Caco-2 (cell line): ENCODE measurements at regions not wholly inside any gene's neighbourhood (a gene's known extent, or its start where the extent isn't known, plus 50 kb on each side); places are given as distances from the start of the nearest gene placed in this dataset.

ENCODE experiments used
- BruUV-seq: library from RNA; stranded (reverse); fragments of 400-500 nt; replicated peaks from 2 replicates; lab custom pipeline; 2021; lab: Mats Ljungman, UMichigan
- CTCF ChIA-PET: fragments of 300-600 bp; sonication (Branson Sonifier 250); formaldehyde crosslinking; loops from one replicate; lab custom pipeline; 2022; ENCODE audit warnings: antibody characterized with exemption; lab: Charles Lee
- POLR2A ChIA-PET: fragments of 300-600 bp; sonication (Branson Sonifier 250); formaldehyde crosslinking; loops from one replicate; lab custom pipeline; 2022; ENCODE audit warnings: antibody characterized with exemption; lab: Charles Lee
- DNase-seq, 2 experiments: peaks; one replicate each; pipeline versions ENCODE4 v3.0.0 to v3.0.0-alpha.2; 2020 to 2022
- H3K27me3 ChIP-seq: replicated peaks from 2 replicates; pipeline ENCODE4 v1.6.0; 2011; ENCODE audit warnings: low read length; ENCODE audit not compliant: control insufficient read depth, insufficient read depth
- H3K36me3 ChIP-seq: 2 replicates; pipeline ENCODE4 v1.5.1; 2011; ENCODE audit warnings: low read length; ENCODE audit not compliant: control insufficient read depth, insufficient read depth
- H3K4me1 ChIP-seq: fragments of 250-450 bp; sonication (Bioruptor Pico); 2 replicates; pipeline ENCODE4 v1.5.1; 2020; ENCODE audit warnings: mild to moderate bottlenecking
- H3K4me3 ChIP-seq: 2 replicates; pipeline ENCODE4 v1.5.1; 2011; ENCODE audit warnings: low read depth, mild to moderate bottlenecking, control low read depth, low read length
- H3K9me3 ChIP-seq: fragments of 250-450 bp; sonication (Bioruptor Pico); 2 replicates; pipeline ENCODE4 v1.5.1; 2020; ENCODE audit warnings: mild to moderate bottlenecking, moderate library complexity
- H3K27ac Mint-ChIP-seq: one replicate; pipeline ENCODE4 v1.8.0; 2022; ENCODE audit warnings: mixed read lengths; ENCODE audit not compliant: unreplicated experiment
- H3K27me3 Mint-ChIP-seq: one replicate; pipeline ENCODE4 v1.8.0; 2022; ENCODE audit warnings: mixed read lengths; ENCODE audit not compliant: insufficient read depth, unreplicated experiment
- H3K36me3 Mint-ChIP-seq: one replicate; pipeline ENCODE4 v1.8.0; 2022; ENCODE audit warnings: mild to moderate bottlenecking, mixed read lengths; ENCODE audit not compliant: insufficient read depth, unreplicated experiment
- H3K4me1 Mint-ChIP-seq: one replicate; pipeline ENCODE4 v1.8.0; 2022; ENCODE audit warnings: low read depth, mixed read lengths; ENCODE audit not compliant: unreplicated experiment
- H3K4me3 Mint-ChIP-seq: one replicate; pipeline ENCODE4 v1.8.0; 2022; ENCODE audit warnings: mild to moderate bottlenecking, moderate library complexity, mixed read lengths; ENCODE audit not compliant: unreplicated experiment
- H3K9me3 Mint-ChIP-seq: one replicate; pipeline ENCODE4 v1.8.0; 2022; ENCODE audit warnings: mixed read lengths; ENCODE audit not compliant: unreplicated experiment
- CTCF ChIP-seq, 2 experiments: fragments of 200-600 bp in 1 of 2; IDR thresholded peaks; 1 replicate in 1 of 2; 2 replicates in 1 of 2; pipeline versions ENCODE4 v1.5.1 to v1.8.0; 2011 to 2022; ENCODE audit warnings: antibody characterized with exemption in 1 of 2, control low read depth in 1 of 2, inconsistent platforms in 1 of 2, low read depth in 1 of 2, low read length in 1 of 2, mild to moderate bottlenecking in 1 of 2, moderate library complexity in 1 of 2; ENCODE audit not compliant: insufficient read depth in 1 of 2, severe bottlenecking in 1 of 2, unreplicated experiment in 1 of 2
- intact Hi-C: fragments of 100-400 bp; cut with micrococcal nuclease; formaldehyde crosslinking; loops from one replicate; pipeline ENCODE4 v1.10.0; 2022; ENCODE audit not compliant: unreplicated experiment

- no peak overlapping the region for H3K4me3 Mint-ChIP-seq
- BruUV-seq, result no TSS peak
- POLR2A ChIA-PET, result no interaction called here
These were observed 271.6 kb upstream of the TRPM3 start for GRCh38 chr9:71393005-71393404.

GRCh38 chr9:71384343-71384742 lies 262.9 kb upstream of the TRPM3 start:
- H3K4me1 Mint-ChIP-seq, result no peaks in the 10 kb centered on the region
- Histone ChIP-seq H3K4me1 (no peaks in the 10 kb centered on the region), H3K9me3 (no peaks in the 10 kb centered on the region), H3K27me3 (no peaks in the 10 kb centered on the region), H3K36me3 (no peaks in the 10 kb centered on the region), H3K4me3 (no peak overlapping the region)
- no peak overlapping the region for H3K27ac Mint-ChIP-seq
- no peak for DNase-seq
- no peaks in the 10 kb centered on the region for H3K36me3 Mint-ChIP-seq
- BruUV-seq, result no TSS peak
- CTCF ChIA-PET, result no interaction called here
- H3K4me3 Mint-ChIP-seq, result no peak overlapping the region
- no peaks in the 10 kb centered on the region for H3K9me3 Mint-ChIP-seq
- no peaks in the 10 kb centered on the region for H3K27me3 Mint-ChIP-seq
- intact Hi-C loops, result no loop called here
- no peak for TF ChIP-seq CTCF (IDR thresholded peaks at IDR 0.05; ENCODE audit: insufficient read depth in 1 of 2, low read depth in 1 of 2, low read length in 1 of 2, severe bottlenecking in 1 of 2, unreplicated experiment in 1 of 2)
- POLR2A ChIA-PET, result no interaction called here

More at GRCh38 chr9:71393005-71393404, 271.6 kb upstream of the TRPM3 start:
- Mint-ChIP-seq H3K27ac (no peak overlapping the region), H3K27me3 (no peaks in the 10 kb centered on the region), H3K36me3 (no peaks in the 10 kb centered on the region), H3K4me1 (no peaks in the 10 kb centered on the region), H3K9me3 (no peaks in the 10 kb centered on the region)
- H3K9me3 ChIP-seq, result no peaks in the 10 kb centered on the region
- H3K4me1 ChIP-seq, result no peaks in the 10 kb centered on the region
- no peak for TF ChIP-seq CTCF (IDR thresholded peaks at IDR 0.05; ENCODE audit: insufficient read depth in 1 of 2, low read depth in 1 of 2, low read length in 1 of 2, severe bottlenecking in 1 of 2, unreplicated experiment in 1 of 2)
- CTCF ChIA-PET, result no interaction called here
- no peak overlapping the region for H3K4me3 ChIP-seq
- no peak for DNase-seq
- H3K36me3 ChIP-seq, result no peaks in the 10 kb centered on the region
- no peaks in the 10 kb centered on the region for H3K27me3 ChIP-seq
- intact Hi-C loops, result no loop called here

- no peak overlapping the region for H3K4me3 ChIP-seq
- ChIA-PET POLR2A (no interaction called here), CTCF (no interaction called here)
- no peaks in the 10 kb centered on the region for H3K4me1 Mint-ChIP-seq
- BruUV-seq, result no TSS peak
- H3K36me3 ChIP-seq, result no peaks in the 10 kb centered on the region
- TF ChIP-seq CTCF (IDR thresholded peaks at IDR 0.05; ENCODE audit: insufficient read depth in 1 of 2, low read depth in 1 of 2, low read length in 1 of 2, severe bottlenecking in 1 of 2, unreplicated experiment in 1 of 2), result no peak
- H3K9me3 Mint-ChIP-seq, result no peaks in the 10 kb centered on the region
- no peaks in the 10 kb centered on the region for H3K36me3 Mint-ChIP-seq
- no peaks in the 10 kb centered on the region for H3K4me1 ChIP-seq
- no peak overlapping the region for H3K27ac Mint-ChIP-seq
- no peaks in the 10 kb centered on the region for H3K27me3 Mint-ChIP-seq
- no peaks in the 10 kb centered on the region for H3K9me3 ChIP-seq
- H3K27me3 ChIP-seq, result no peaks in the 10 kb centered on the region
- no peak overlapping the region for H3K4me3 Mint-ChIP-seq
- DNase-seq, result no peak
- intact Hi-C loops, result no loop called here
These were observed 262.0 kb upstream of the TRPM3 start for GRCh38 chr9:71383308-71383940.
